KBM-7 (cell line): ENCODE measurements at regions not wholly inside any gene's neighbourhood (a gene's known extent, or its start where the extent isn't known, plus 50 kb on each side); places are given as distances from the start of the nearest gene placed in this dataset.

Experiments used
- DNase-seq: peaks from one replicate; pipeline ENCODE4 v3.0.0-alpha.2; 2015
- in situ Hi-C: fragments of 300-500 bp; cut with MboI; formaldehyde crosslinking; loops from 2 replicates; pipeline ENCODE4 v1.14.3; 2020; ENCODE audit warnings: low sequenced_read_pairs, low pct_unique_long_range_greater_than_20kb, mixed read lengths

GRCh38 chr5:170451747-170452365 lies 52.0 kb upstream of the KCNIP1 start:
- in situ Hi-C loops, result no loop called here
- no peak for DNase-seq

GRCh38 chr5:170450061-170450669 lies 53.7 kb upstream of the KCNIP1 start:
- in situ Hi-C loops, result no loop called here
- DNase-seq, result no peak

- in situ Hi-C loops, result no loop called here
- no peak for DNase-seq
Measured at GRCh38 chr5:170449232-170449631, 54.6 kb upstream of the KCNIP1 start.

GRCh38 chr5:170448221-170448620 lies 55.6 kb upstream of the KCNIP1 start:
- DNase-seq, result no peak
- in situ Hi-C loops, result no loop called here

GRCh38 chr5:170446365-170446764 lies 57.2 kb upstream of the KCNMB1 start:
- in situ Hi-C loops, result no loop called here
- DNase-seq, result no peak

- DNase-seq, result no peak
- in situ Hi-C loops, result no loop called here
Measured at GRCh38 chr5:170445936-170446335, 56.8 kb upstream of the KCNMB1 start.

GRCh38 chr5:170444969-170445505 lies 55.9 kb upstream of the KCNMB1 start:
- in situ Hi-C loops, result no loop called here
- no peak for DNase-seq

- in situ Hi-C loops, result no loop called here
- DNase-seq, result no peak
Measured at GRCh38 chr5:170444181-170444580, 55.0 kb upstream of the KCNMB1 start.

- DNase-seq, result no peak
- in situ Hi-C loops, result no loop called here
Measured at GRCh38 chr5:170443624-170444023, 54.5 kb upstream of the KCNMB1 start.

- no peak for DNase-seq
- in situ Hi-C loops, result no loop called here
Measured at GRCh38 chr5:170442921-170443320, 53.8 kb upstream of the KCNMB1 start.

GRCh38 chr5:170442391-170442790 lies 53.2 kb upstream of the KCNMB1 start:
- DNase-seq, result no peak
- in situ Hi-C loops, result no loop called here

GRCh38 chr5:170441393-170441784 lies 52.2 kb upstream of the KCNMB1 start:
- in situ Hi-C loops, result no loop called here
- DNase-seq, result no peak

GRCh38 chr5:170440771-170441392 lies 51.7 kb upstream of the KCNMB1 start:
- DNase-seq, result no peak
- in situ Hi-C loops, result no loop called here

GRCh38 chr5:170439944-170440269 lies 50.7 kb upstream of the KCNMB1 start:
- DNase-seq, result no peak
- in situ Hi-C loops, result loop anchor here (10.0 kb wide), 1 partner anchor 185 kb away; no protein-coding TSS in a partner anchor

GRCh38 chr5:170439223-170439943 lies 50.2 kb upstream of the KCNMB1 start:
- no peak for DNase-seq
- in situ Hi-C loops, result loop anchor here (10.0 kb wide), 1 partner anchor 185 kb away; no protein-coding TSS in a partner anchor
